IPS-18c (cell line): ENCODE measurements at regions not wholly inside any gene's neighbourhood (a gene's known extent, or its start where the extent isn't known, plus 50 kb on each side); places are given as distances from the start of the nearest gene placed in this dataset.
"Not testable (repeated sequence)": the region's sequence is repeated elsewhere in the genome, so short reads cannot be mapped to it uniquely, and the experiment has no call there.

Experiments used
- H3K4me3 ChIP-seq: 2 replicates; pipeline ENCODE4 v1.7.0; 2013; ENCODE audit warnings: low read depth, mild to moderate bottlenecking, low read length, moderate library complexity; ENCODE audit not compliant: insufficient read depth
- H3K9me3 ChIP-seq: one replicate; pipeline ENCODE4 v1.6.1; 2013; ENCODE audit warnings: mild to moderate bottlenecking, low read length, moderate library complexity; ENCODE audit not compliant: control insufficient read depth, insufficient read depth

GRCh38 chr11:92576315-92576714 is 351.7 kb downstream of the FAT3 start:
- H3K9me3 ChIP-seq: no peaks in the 10 kb centered on the region
- H3K4me3 ChIP-seq: no peak overlapping the region

- Histone ChIP-seq H3K4me3 (no peak overlapping the region), H3K9me3 (no peaks in the 10 kb centered on the region)
These were observed 356.3 kb downstream of the FAT3 start for GRCh38 chr11:92580908-92581307.

GRCh38 chr11:92588393-92588792 is 363.8 kb downstream of the FAT3 start:
- Histone ChIP-seq H3K4me3 (no peak overlapping the region), H3K9me3 (no peaks in the 10 kb centered on the region)

- no peaks in the 10 kb centered on the region for H3K9me3 ChIP-seq
- H3K4me3 ChIP-seq: no peak overlapping the region
These were observed 364.9 kb downstream of the FAT3 start for GRCh38 chr11:92589512-92589911.

- Histone ChIP-seq H3K9me3 (no peaks in the 10 kb centered on the region), H3K4me3 (no peak overlapping the region)
These were observed 366.9 kb downstream of the FAT3 start for GRCh38 chr11:92591521-92591920.

GRCh38 chr11:92594251-92594650 is 369.6 kb downstream of the FAT3 start:
- H3K4me3 ChIP-seq: no peak overlapping the region
- no peaks in the 10 kb centered on the region for H3K9me3 ChIP-seq

- Histone ChIP-seq H3K9me3 (no peaks in the 10 kb centered on the region), H3K4me3 (no peak overlapping the region)
These were observed 370.4 kb downstream of the FAT3 start for GRCh38 chr11:92595052-92595451.

GRCh38 chr11:92596596-92597317 is 372.1 kb downstream of the FAT3 start:
- H3K4me3 ChIP-seq: no peak overlapping the region
- H3K9me3 ChIP-seq: no peaks in the 10 kb centered on the region

GRCh38 chr11:92601048-92601447 is 368.4 kb upstream of the MTNR1B start:
- Histone ChIP-seq H3K9me3 (no peaks in the 10 kb centered on the region), H3K4me3 (no peak overlapping the region)

- H3K9me3 ChIP-seq: no peaks in the 10 kb centered on the region
- H3K4me3 ChIP-seq: no peak overlapping the region
These were observed 363.8 kb upstream of the MTNR1B start for GRCh38 chr11:92605667-92606066.

- Histone ChIP-seq H3K9me3 (no peaks in the 10 kb centered on the region), H3K4me3 (no peak overlapping the region)
These were observed 361.3 kb upstream of the MTNR1B start for GRCh38 chr11:92607969-92608722.

- Histone ChIP-seq H3K9me3 (no peaks in the 10 kb centered on the region), H3K4me3 (no peak overlapping the region)
These were observed 358.3 kb upstream of the MTNR1B start for GRCh38 chr11:92611157-92611556.

GRCh38 chr11:92618020-92618419 is 351.4 kb upstream of the MTNR1B start:
- H3K4me3 ChIP-seq, H3K9me3 ChIP-seq: not testable (repeated sequence)

- H3K4me3 ChIP-seq: no peak overlapping the region
- peaks cover 3% of the 10 kb centered on the region for H3K9me3 ChIP-seq
These were observed 346.4 kb upstream of the MTNR1B start for GRCh38 chr11:92623055-92623454.

GRCh38 chr11:92625894-92626293 is 343.6 kb upstream of the MTNR1B start:
- Histone ChIP-seq H3K4me3 (no peak overlapping the region), H3K9me3 (no peaks in the 10 kb centered on the region)

GRCh38 chr11:92626624-92627023 is 342.8 kb upstream of the MTNR1B start:
- Histone ChIP-seq H3K9me3 (no peaks in the 10 kb centered on the region), H3K4me3 (no peak overlapping the region)

- H3K9me3 ChIP-seq: no peaks in the 10 kb centered on the region
- no peak overlapping the region for H3K4me3 ChIP-seq
These were observed 341.7 kb upstream of the MTNR1B start for GRCh38 chr11:92627615-92628256.
